GM19043 (cell line): ENCODE measurements at regions not wholly inside any gene's neighbourhood (a gene's known extent, or its start where the extent isn't known, plus 50 kb on each side); places are given as distances from the start of the nearest gene placed in this dataset.
"Not testable (repeated sequence)": the region's sequence is repeated elsewhere in the genome, so short reads cannot be mapped to it uniquely, and the experiment has no call there.

Source experiments
- ATAC-seq: cut with Tn5 transposase; IDR thresholded peaks from one replicate; pipeline ENCODE4 v1.9.1; 2021; ENCODE audit warnings: low read depth; ENCODE audit not compliant: unreplicated experiment

- ATAC-seq: peak; percentile 70
Measured at GRCh38 chrX:118212817-118213183, 96.2 kb upstream of the KLHL13 start.

DNA sequence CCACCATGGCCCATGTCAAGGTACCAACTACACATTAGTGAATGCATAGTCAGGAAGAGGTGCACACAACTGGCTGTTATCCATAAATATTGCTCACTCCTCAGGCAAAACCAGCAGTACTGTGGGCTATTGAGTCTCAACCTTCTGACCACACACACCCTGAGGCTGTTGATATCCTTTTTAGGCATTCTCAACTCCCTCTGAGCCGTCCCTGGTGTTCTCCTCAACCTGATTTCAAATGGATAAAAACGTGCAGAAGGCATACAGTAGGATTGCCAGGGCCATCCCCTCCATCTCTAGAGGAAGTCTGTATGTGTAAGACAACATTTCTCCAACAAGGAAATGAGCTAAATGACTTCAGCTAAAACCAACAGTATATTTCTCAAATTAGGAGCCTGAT is 98.7 kb upstream of the KLHL13 start:
- no peak for ATAC-seq

DNA sequence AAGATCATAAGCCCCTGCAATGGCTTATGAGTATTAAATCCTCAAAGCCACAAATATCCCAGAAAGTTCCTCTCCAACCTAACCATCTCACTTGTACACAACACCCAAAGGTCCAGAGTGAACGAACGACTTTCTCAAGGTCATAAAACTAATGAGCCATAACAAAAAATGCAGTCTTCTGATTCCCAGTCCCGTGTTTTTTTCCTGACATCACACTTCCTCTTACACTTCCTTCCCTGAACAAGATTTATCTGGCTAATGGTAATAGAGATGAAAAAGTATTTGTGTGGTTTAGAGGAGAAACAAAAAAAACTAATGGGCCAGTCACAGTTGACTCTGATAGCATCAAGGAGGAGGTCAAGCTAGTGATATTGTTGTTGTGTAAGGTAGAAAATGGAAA is 99.5 kb upstream of the KLHL13 start:
- no peak for ATAC-seq

GRCh38 chrX:118216509-118216908 is 99.9 kb upstream of the KLHL13 start:
- ATAC-seq: no peak

- no peak for ATAC-seq
Measured at GRCh38 chrX:118218079-118218478, 101.5 kb upstream of the KLHL13 start.

- ATAC-seq: no peak
Measured at GRCh38 chrX:118218940-118219339, 102.3 kb upstream of the KLHL13 start.

DNA sequence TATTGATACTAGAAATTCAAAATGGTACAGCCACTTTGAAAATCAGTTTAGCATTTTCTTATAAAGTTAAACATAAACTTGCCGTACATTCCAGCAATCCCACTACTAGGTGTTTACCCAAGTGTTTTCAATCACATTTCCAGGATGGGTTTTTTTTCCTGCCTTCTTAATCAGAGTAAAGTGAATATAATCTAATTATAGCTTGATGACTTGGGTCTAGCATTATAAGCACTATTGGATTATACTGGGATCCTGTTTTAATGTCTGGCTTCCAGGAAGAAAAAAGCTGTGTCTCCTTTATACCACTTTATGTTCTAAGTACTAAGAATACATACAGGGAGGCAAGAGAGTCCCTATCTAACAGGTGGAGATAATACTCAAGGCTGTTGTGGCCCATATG is 103.3 kb upstream of the KLHL13 start:
- no peak for ATAC-seq

GRCh38 chrX:118220509-118220908 is 103.9 kb upstream of the KLHL13 start:
- no peak for ATAC-seq

DNA sequence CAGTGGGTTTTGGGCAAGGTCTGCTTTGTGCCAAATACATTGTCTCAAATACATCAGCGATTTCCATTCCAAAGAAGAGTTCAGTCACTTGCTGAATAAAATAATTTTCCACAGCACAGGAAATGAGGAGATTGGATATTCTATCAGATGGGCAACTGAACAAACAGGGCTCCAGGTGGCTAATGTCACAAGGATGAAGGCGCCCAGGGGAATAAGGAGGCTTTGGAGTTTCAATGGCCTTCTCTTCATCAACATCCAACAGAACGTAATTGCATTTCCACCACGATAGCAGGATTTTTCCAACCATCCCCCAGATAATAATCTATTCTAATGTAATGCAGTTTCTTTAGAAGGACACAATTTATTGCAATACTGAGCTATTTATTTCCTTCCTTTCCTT is 104.7 kb upstream of the KLHL13 start:
- ATAC-seq: no peak

- no peak for ATAC-seq
Measured at GRCh38 chrX:118221733-118222132, 105.1 kb upstream of the KLHL13 start.

GRCh38 chrX:118222421-118222820 is 105.8 kb upstream of the KLHL13 start:
- ATAC-seq: no peak

- ATAC-seq: no peak
Measured at GRCh38 chrX:118225711-118226428, 109.3 kb upstream of the KLHL13 start.

GRCh38 chrX:118228041-118228440 is 111.4 kb upstream of the KLHL13 start:
- ATAC-seq: no peak

- no peak for ATAC-seq
Measured at GRCh38 chrX:118228456-118228855, 111.8 kb upstream of the KLHL13 start.

GRCh38 chrX:118231464-118231863 is 114.4 kb upstream of the WDR44 start:
- no peak for ATAC-seq

DNA sequence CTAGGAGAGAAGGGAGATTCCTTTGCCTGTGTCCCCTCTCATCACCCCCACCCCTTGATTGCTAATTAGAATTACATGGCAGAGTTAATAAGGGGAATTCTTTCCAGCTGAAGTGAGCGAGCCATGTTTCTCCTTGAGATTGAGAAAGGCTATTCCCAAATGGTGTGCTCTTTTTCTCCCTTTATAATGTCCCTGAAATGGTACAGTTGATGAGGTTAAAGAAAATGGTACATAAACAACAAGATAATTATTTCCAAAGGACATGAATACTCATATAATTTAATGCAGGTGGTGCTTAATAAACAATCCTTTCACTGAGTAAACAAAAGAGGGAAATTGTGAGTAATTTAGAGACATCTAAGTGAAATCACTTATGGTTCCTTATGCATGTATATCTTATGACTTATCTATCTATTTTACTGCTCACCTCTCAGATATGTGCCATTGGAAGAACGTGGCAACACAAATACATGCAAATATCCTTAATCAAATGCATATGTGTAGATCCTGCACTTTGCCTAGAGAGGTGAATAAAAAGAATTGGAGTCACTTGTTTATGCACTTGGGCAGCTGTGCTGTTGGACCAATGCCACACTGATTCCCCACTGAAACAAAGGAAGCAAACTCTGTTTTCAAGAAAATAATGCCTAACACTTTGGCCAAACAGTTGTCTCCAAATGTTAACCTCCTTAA is 106.6 kb upstream of the WDR44 start:
- no peak for ATAC-seq

- no peak for ATAC-seq
Measured at GRCh38 chrX:118239913-118240698, 105.8 kb upstream of the WDR44 start.

DNA sequence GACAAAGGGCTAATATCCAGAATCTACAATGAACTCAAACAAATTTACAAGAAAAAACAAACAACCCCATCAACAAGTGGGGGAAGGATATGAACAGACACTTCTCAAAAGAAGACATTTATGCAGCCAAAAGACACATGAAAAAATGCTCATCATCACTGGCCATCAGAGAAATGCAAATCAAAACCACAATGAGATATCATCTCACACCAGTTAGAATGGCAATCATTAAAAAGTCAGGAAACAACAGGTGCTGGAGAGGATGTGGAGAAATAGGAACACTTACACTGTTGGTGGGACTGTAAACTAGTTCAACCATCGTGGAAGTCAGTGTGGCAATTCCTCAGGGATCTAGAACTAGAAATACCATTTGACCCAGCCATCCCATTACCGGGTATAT is 98.9 kb upstream of the WDR44 start:
- ATAC-seq: not testable (repeated sequence)

DNA sequence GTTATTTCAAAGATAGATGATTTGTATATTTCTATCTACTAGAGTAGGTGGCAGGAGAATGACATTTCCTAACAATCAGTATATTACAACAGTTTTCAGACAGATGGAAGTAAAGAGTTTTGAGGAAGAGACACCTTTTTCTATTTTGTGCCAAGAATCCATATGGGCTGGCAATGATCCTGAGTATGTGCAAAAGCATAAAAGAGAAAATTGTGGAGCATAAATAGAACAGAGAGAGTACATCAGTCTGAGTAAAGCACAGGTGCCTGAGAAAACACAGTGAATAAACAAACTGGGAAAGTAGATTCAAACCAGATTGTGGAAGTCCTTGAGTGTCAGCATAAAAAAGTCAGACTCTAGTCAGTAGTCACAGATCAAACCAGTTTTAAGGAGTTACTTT is 96.8 kb upstream of the WDR44 start:
- no peak for ATAC-seq

DNA sequence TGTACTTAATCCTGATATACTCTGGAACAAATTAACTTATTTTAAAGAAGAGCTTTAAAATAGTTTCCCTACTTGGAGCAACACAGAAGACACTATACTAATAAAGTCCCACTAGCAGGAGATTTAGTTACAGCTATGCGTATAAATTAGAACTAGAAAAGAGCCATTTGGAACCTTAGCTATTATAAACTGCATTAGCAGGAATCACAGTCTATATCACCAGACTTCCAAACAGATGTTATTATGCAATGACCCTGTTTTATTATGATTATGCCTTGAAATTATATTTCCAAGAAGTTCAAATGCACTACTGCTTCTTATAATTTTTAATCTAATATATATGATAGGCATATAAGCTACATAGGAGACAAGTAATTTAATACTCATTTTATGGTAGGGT is 95.5 kb upstream of the WDR44 start:
- ATAC-seq: no peak

- no peak for ATAC-seq
Measured at GRCh38 chrX:118251271-118251670, 94.6 kb upstream of the WDR44 start.

DNA sequence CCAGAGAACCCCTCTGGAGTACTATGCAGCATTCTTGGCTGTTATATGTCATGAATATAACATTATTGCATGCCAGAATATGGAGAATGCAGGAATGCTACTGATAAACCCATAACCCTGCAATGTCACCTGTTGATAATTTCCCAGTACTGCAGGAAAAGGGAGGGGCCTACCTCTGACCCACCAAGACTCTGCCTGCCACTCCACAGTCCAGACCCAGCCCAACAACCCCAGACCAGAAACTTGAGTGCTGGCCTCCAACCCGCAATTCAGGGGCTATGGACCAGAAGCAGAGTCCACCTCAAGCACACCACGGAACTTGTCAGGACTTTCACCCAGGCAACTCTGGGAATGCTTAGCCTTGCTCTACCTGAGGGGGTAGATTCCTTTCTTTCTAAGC is 92.9 kb upstream of the WDR44 start:
- no peak for ATAC-seq
